ENCODE measurements at regions not wholly inside any gene's neighbourhood (a gene's known extent, or its start where the extent isn't known, plus 50 kb on each side); places are given as distances from the start of the nearest gene placed in this dataset.

- no peak for DNase-seq
These were observed 374.8 kb upstream of the CDH4 start for GRCh38 chr20:60877071-60877857.

- DNase-seq: no peak
These were observed 369.2 kb upstream of the CDH4 start for GRCh38 chr20:60882836-60883235.

- DNase-seq: no peak
These were observed 368.6 kb upstream of the CDH4 start for GRCh38 chr20:60883496-60883895.

- DNase-seq: no peak
These were observed 367.8 kb upstream of the CDH4 start for GRCh38 chr20:60884277-60884676.

GRCh38 chr20:60888771-60889170 lies 363.3 kb upstream of the CDH4 start:
- DNase-seq: no peak

GRCh38 chr20:60892095-60892813 lies 359.8 kb upstream of the CDH4 start:
- DNase-seq: no peak

- no peak for DNase-seq
These were observed 358.0 kb upstream of the CDH4 start for GRCh38 chr20:60894091-60894490.

- no peak for DNase-seq
These were observed 356.5 kb upstream of the CDH4 start for GRCh38 chr20:60895363-60896079.

- DNase-seq: no peak
These were observed 354.1 kb upstream of the CDH4 start for GRCh38 chr20:60897976-60898375.

GRCh38 chr20:60899320-60899719 lies 352.7 kb upstream of the CDH4 start:
- no peak for DNase-seq

- no peak for DNase-seq
These were observed 351.4 kb upstream of the CDH4 start for GRCh38 chr20:60900618-60901017.

GRCh38 chr20:60901831-60902230 lies 350.2 kb upstream of the CDH4 start:
- no peak for DNase-seq

GRCh38 chr20:60903325-60903971 lies 348.6 kb upstream of the CDH4 start:
- no peak for DNase-seq

GRCh38 chr20:60904730-60905129 lies 347.3 kb upstream of the CDH4 start:
- no peak for DNase-seq

- no peak for DNase-seq
These were observed 346.1 kb upstream of the CDH4 start for GRCh38 chr20:60905919-60906318.

- DNase-seq: no peak
These were observed 345.5 kb upstream of the CDH4 start for GRCh38 chr20:60906555-60906954.

GRCh38 chr20:60913298-60913697 lies 338.8 kb upstream of the CDH4 start:
- no peak for DNase-seq

- DNase-seq: peak; percentile 56
These were observed 330.9 kb upstream of the CDH4 start for GRCh38 chr20:60921022-60921622.

GRCh38 chr20:60926831-60927230 lies 325.2 kb upstream of the CDH4 start:
- no peak for DNase-seq

GRCh38 chr20:60928341-60928740 lies 323.7 kb upstream of the CDH4 start:
- no peak for DNase-seq

- DNase-seq: no peak
These were observed 321.9 kb upstream of the CDH4 start for GRCh38 chr20:60930023-60930790.

GRCh38 chr20:60931696-60932095 lies 320.4 kb upstream of the CDH4 start:
- DNase-seq: no peak
